HEK293 (cell line): ENCODE measurements at regions not wholly inside any gene's neighbourhood (a gene's known extent, or its start where the extent isn't known, plus 50 kb on each side); places are given as distances from the start of the nearest gene placed in this dataset.

Experiments used
- CTCF ChIA-PET: fragments of 350-600 bp; formaldehyde crosslinking; extraction: SDS; loops from one replicate; lab custom pipeline; 2021; ENCODE audit warnings: antibody characterized with exemption; lab: Yijun Ruan, JAX
- POLR2A ChIA-PET: fragments of 300-600 bp; formaldehyde crosslinking; extraction: SDS; loops from one replicate; lab custom pipeline; 2020; ENCODE audit warnings: antibody characterized with exemption, inconsistent platforms; lab: Yijun Ruan, JAX
- H3K27ac ChIP-seq: fragments of 200-500 bp; sonication (Bioruptor generic); 2 replicates; pipeline ENCODE4 v1.5.1; 2014; ENCODE audit warnings: low read depth, low read length, control low read depth, inconsistent platforms; ENCODE audit errors: extremely low read depth
- H3K36me3 ChIP-seq, 2 experiments: fragments of 200-500 bp in 1 of 2; sonication (Bioruptor generic) in 1 of 2; 1 replicate in 1 of 2; 2 replicates in 1 of 2; pipeline ENCODE4 v1.5.1; 2014 to 2017; ENCODE audit warnings: inconsistent platforms in 2 of 2, low read length in 2 of 2; ENCODE audit not compliant: control insufficient read depth in 2 of 2, insufficient read depth in 1 of 2
- H3K4me1 ChIP-seq: fragments of 200-500 bp; sonication (Bioruptor generic); 2 replicates; pipeline ENCODE4 v1.5.1; 2014; ENCODE audit warnings: mild to moderate bottlenecking, low read length, inconsistent platforms; ENCODE audit not compliant: control insufficient read depth, insufficient read depth
- H3K4me3 ChIP-seq: 2 replicates; pipeline ENCODE4 v1.5.1; 2011; ENCODE audit warnings: low read depth, mild to moderate bottlenecking, control low read depth, low read length, moderate library complexity
- H3K9me3 ChIP-seq: fragments of 200-500 bp; sonication (Bioruptor generic); 2 replicates; pipeline ENCODE4 v1.5.1; 2014; ENCODE audit warnings: low read depth, low read length, inconsistent platforms; ENCODE audit not compliant: control insufficient read depth, insufficient read depth
- EGR2 ChIP-seq: fragments of 450-650 bp; formaldehyde crosslinking; IDR thresholded peaks from 2 replicates; pipeline ENCODE4 v1.5.1; 2016; ENCODE audit warnings: low read depth, missing biosample characterization, missing genetic modification characterization
- GLI2 ChIP-seq: fragments of 450-650 bp; formaldehyde crosslinking; IDR thresholded peaks from 2 replicates; pipeline ENCODE4; 2017; ENCODE audit warnings: missing biosample characterization, missing genetic modification characterization, low read depth, borderline replicate concordance
- MEIS1 ChIP-seq: sonication (generic); formaldehyde crosslinking; IDR thresholded peaks from 2 replicates; pipeline ENCODE4 v1.8.1; 2022; ENCODE audit warnings: missing genetic modification reagents, mild to moderate bottlenecking, borderline replicate concordance
- SCRT1 ChIP-seq: fragments of 450-650 bp; formaldehyde crosslinking; IDR thresholded peaks from 2 replicates; pipeline ENCODE4 v1.5.1; 2016; ENCODE audit warnings: missing biosample characterization, missing genetic modification characterization, borderline replicate concordance
- SCRT2 ChIP-seq: fragments of 450-650 bp; formaldehyde crosslinking; IDR thresholded peaks from 2 replicates; pipeline ENCODE4 v1.5.1; 2016; ENCODE audit warnings: missing biosample characterization, missing genetic modification characterization
- SP7 ChIP-seq: fragments of 450-650 bp; formaldehyde crosslinking; IDR thresholded peaks from 2 replicates; pipeline ENCODE4 v1.5.1; 2016; ENCODE audit warnings: missing biosample characterization, missing genetic modification characterization
- YY2 ChIP-seq: fragments of 450-650 bp; formaldehyde crosslinking; IDR thresholded peaks from 2 replicates; pipeline ENCODE4 v1.5.1; 2016; ENCODE audit warnings: missing biosample characterization, missing genetic modification characterization
- ZBTB17 ChIP-seq: fragments of 450-650 bp; formaldehyde crosslinking; IDR thresholded peaks from 2 replicates; pipeline ENCODE4 v1.5.1; 2016; ENCODE audit warnings: missing biosample characterization, missing genetic modification characterization
- ZBTB21 ChIP-seq: fragments of 450-650 bp; formaldehyde crosslinking; IDR thresholded peaks from 2 replicates; pipeline ENCODE4 v1.5.1; 2017; ENCODE audit warnings: missing biosample characterization, missing genetic modification characterization
- ZBTB8A ChIP-seq: fragments of 450-650 bp; formaldehyde crosslinking; IDR thresholded peaks from 2 replicates; pipeline ENCODE4 v1.5.1; 2016; ENCODE audit warnings: missing biosample characterization, missing genetic modification characterization
- ZFHX2 ChIP-seq: fragments of 450-650 bp; formaldehyde crosslinking; conservative IDR thresholded peaks from 2 replicates; pipeline ENCODE4 v1.5.1; 2016; ENCODE audit warnings: missing biosample characterization, missing genetic modification characterization
- ZNF114 ChIP-seq: fragments of 450-650 bp; formaldehyde crosslinking; IDR thresholded peaks from 2 replicates; pipeline ENCODE4 v1.5.0; 2017; ENCODE audit warnings: missing biosample characterization, missing genetic modification characterization
- ZNF366 ChIP-seq: fragments of 450-650 bp; formaldehyde crosslinking; conservative IDR thresholded peaks from 2 replicates; pipeline ENCODE4 v1.5.1; 2016; ENCODE audit warnings: missing biosample characterization, missing genetic modification characterization
- ZNF548 ChIP-seq: fragments of 450-650 bp; formaldehyde crosslinking; IDR thresholded peaks from 2 replicates; pipeline ENCODE4 v1.5.1; 2016; ENCODE audit warnings: missing biosample characterization, missing genetic modification characterization
- ZNF558 ChIP-seq: fragments of 450-650 bp; formaldehyde crosslinking; IDR thresholded peaks from 2 replicates; pipeline ENCODE4 v1.5.1; 2016; ENCODE audit warnings: missing biosample characterization, missing genetic modification characterization
- ZNF623 ChIP-seq: fragments of 450-650 bp; formaldehyde crosslinking; IDR thresholded peaks from 2 replicates; pipeline ENCODE4 v1.5.1; 2016; ENCODE audit warnings: missing biosample characterization, missing genetic modification characterization
- ZNF626 ChIP-seq: fragments of 450-650 bp; sonication (Bioruptor Pico); formaldehyde crosslinking; IDR thresholded peaks from 2 replicates; pipeline ENCODE4 v1.5.1; 2018; ENCODE audit warnings: missing biosample characterization, missing genetic modification characterization, inconsistent platforms
- ZNF660 ChIP-seq: fragments of 450-650 bp; IDR thresholded peaks from 2 replicates; pipeline ENCODE4 v1.5.1; 2018; ENCODE audit warnings: missing biosample characterization, mild to moderate bottlenecking, missing genetic modification characterization
- ZNF777 ChIP-seq: fragments of 450-650 bp; formaldehyde crosslinking; IDR thresholded peaks from 2 replicates; pipeline ENCODE4 v1.5.1; 2017; ENCODE audit warnings: missing biosample characterization, missing genetic modification characterization, borderline replicate concordance
- ZNF837 ChIP-seq: fragments of 450-650 bp; formaldehyde crosslinking; IDR thresholded peaks from 2 replicates; pipeline ENCODE4 v1.5.1; 2016; ENCODE audit warnings: missing biosample characterization, missing genetic modification characterization

- TF ChIP-seq YY2 (tag by site-specific recombination) (no peak), ZNF558 (no peak), SCRT2 (tag by site-specific recombination) (peak; percentile 59), ZNF548 (no peak), SCRT1 (tag by site-specific recombination) (no peak), ZNF660 (tag by site-specific recombination) (0 out of 2 replicates have a peak, but pooled peaks have one; percentile 67), ZBTB8A (tag by site-specific recombination) (no peak), ZNF366 (tag by site-specific recombination) (peak; percentile 83), SP7 (tag by site-specific recombination) (peak; percentile 82), ZBTB21 (tag by site-specific recombination) (peak; percentile 70; the same call in 1 of the 2 replicates), GLI2 (tag by site-specific recombination) (peak; percentile 68; the same call in 1 of the 2 replicates), ZNF114 (tag by site-specific recombination) (no peak)
- TF ChIP-seq, all 188 proteins: peak for 28
Measured at GRCh38 chr20:57957411-57958049, 247.7 kb upstream of the PMEPA1 start (continued).

GRCh38 chr20:57953638-57954037 is 243.8 kb upstream of the PMEPA1 start:
- TF ChIP-seq ZNF777 (no peak), MEIS1 (CRISPR knock-in tag) (peak; percentile 51; the same call in 1 of the 2 replicates), ZFHX2 (tag by site-specific recombination) (no peak)
- Histone ChIP-seq H3K4me3 (no peak overlapping the region), H3K9me3 (no peaks in the 10 kb centered on the region), H3K27ac (no peak overlapping the region), H3K36me3 (no peaks in the 10 kb centered on the region), H3K4me1 (no peaks in the 10 kb centered on the region)
- ChIA-PET CTCF (no interaction called here), POLR2A (no interaction called here)

GRCh38 chr20:57952136-57952535 is 242.3 kb upstream of the PMEPA1 start:
- ChIA-PET CTCF (no interaction called here), POLR2A (no interaction called here)
- no peak overlapping the region for H3K27ac ChIP-seq
- H3K36me3 ChIP-seq, result no peaks in the 10 kb centered on the region
- no peaks in the 10 kb centered on the region for H3K9me3 ChIP-seq
- no peak overlapping the region for H3K4me3 ChIP-seq
- peak; percentile 77 for TF ChIP-seq ZNF366 (tag by site-specific recombination)
- TF ChIP-seq ZNF837 (tag by site-specific recombination), result no peak
- no peak for TF ChIP-seq ZNF626 (tag by site-specific recombination)
- TF ChIP-seq ZFHX2 (tag by site-specific recombination), result peak; percentile 32; the same call in 1 of the 2 replicates
- TF ChIP-seq ZBTB17 (tag by site-specific recombination), result peak; percentile 92
- peak; percentile 80 for TF ChIP-seq EGR2 (tag by site-specific recombination)
- no peaks in the 10 kb centered on the region for H3K4me1 ChIP-seq

GRCh38 chr20:57951549-57951948 is 241.7 kb upstream of the PMEPA1 start:
- CTCF ChIA-PET, result no interaction called here
- no peaks in the 10 kb centered on the region for H3K9me3 ChIP-seq
- POLR2A ChIA-PET, result no interaction called here
- H3K27ac ChIP-seq, result no peak overlapping the region
- TF ChIP-seq SP7 (tag by site-specific recombination) (no peak), ZNF623 (tag by site-specific recombination) (peak; percentile 96)
- H3K36me3 ChIP-seq, result no peaks in the 10 kb centered on the region
- H3K4me1 ChIP-seq, result no peaks in the 10 kb centered on the region
- no peak overlapping the region for H3K4me3 ChIP-seq
